Prostate gland (tissue), 2 donors: ENCODE measurements at regions not wholly inside any gene's neighbourhood (a gene's known extent, or its start where the extent isn't known, plus 50 kb on each side); places are given as distances from the start of the nearest gene placed in this dataset.

ENCODE experiments used
- CTCF ChIP-seq, 4 experiments: fragments of 200-600 bp in 2 of 4; fragments of 450-650 bp in 2 of 4; sonication (generic) in 2 of 4; IDR thresholded peaks; 1 replicate in 3 of 4; 2 replicates in 1 of 4; pipeline ENCODE4 v1.5.1; 2016 to 2019; ENCODE audit warnings: antibody characterized with exemption in 4 of 4, mild to moderate bottlenecking in 2 of 4, moderate library complexity in 2 of 4
- POLR2A ChIP-seq: fragments of 450-650 bp; IDR thresholded peaks from one replicate; pipeline ENCODE4 v1.6.1; 2016; ENCODE audit warnings: antibody characterized with exemption, mild to moderate bottlenecking
- POLR2AphosphoS5 ChIP-seq: sonication (generic); formaldehyde crosslinking; IDR thresholded peaks from one replicate; pipeline ENCODE4 v1.6.1; 2017; ENCODE audit warnings: antibody characterized with exemption

DNA sequence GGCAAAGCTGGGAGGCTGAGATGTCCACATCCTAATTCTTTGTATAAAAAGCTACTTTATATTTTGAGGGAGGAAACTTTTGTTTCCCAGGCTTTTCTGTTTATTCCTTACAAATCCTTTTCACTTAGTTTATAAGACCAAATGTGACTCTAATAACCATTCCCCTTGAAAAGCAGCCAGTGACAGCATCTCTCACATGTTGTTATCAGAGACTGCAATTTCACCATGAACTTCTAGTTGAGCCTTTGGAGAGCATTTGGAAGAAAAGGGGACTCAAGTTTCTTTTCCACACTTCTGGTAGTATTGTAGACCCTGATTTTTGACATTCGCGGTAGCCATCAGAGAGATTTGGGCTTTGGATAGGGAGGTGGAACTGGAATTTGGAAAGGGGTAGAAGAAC lies 215.8 kb downstream of the RNF144B start:
- TF ChIP-seq POLR2A (no peak), CTCF (IDR thresholded peaks at IDR 0.05) (no peak), POLR2AphosphoS5 (no peak)
